ENCODE measurements at regions not wholly inside any gene's neighbourhood (a gene's known extent, or its start where the extent isn't known, plus 50 kb on each side); places are given as distances from the start of the nearest gene placed in this dataset.

GRCh38 chr16:87198328-87198832 lies 118.8 kb downstream of the C16orf95 start:
- Histone ChIP-seq H3K9me3 (ENCODE audit: control insufficient read depth, low read length) (no peaks in the 10 kb centered on the region), H3K4me3 (ENCODE audit: low read depth, low read length) (no peak overlapping the region), H3K4me1 (no peaks in the 10 kb centered on the region), H2AFZ (no peak overlapping the region), H3K79me2 (no peaks in the 10 kb centered on the region), H3K27me3 (ENCODE audit: control insufficient read depth, insufficient read depth, low read length) (no peaks in the 10 kb centered on the region), H3K9ac (no peak overlapping the region), H3K36me3 (ENCODE audit: control insufficient read depth, insufficient read depth, low read length) (no peaks in the 10 kb centered on the region), H3K27ac (no peak overlapping the region), H3K4me2 (ENCODE audit: low read length) (no peak overlapping the region)
- TF ChIP-seq, protein P1, sequence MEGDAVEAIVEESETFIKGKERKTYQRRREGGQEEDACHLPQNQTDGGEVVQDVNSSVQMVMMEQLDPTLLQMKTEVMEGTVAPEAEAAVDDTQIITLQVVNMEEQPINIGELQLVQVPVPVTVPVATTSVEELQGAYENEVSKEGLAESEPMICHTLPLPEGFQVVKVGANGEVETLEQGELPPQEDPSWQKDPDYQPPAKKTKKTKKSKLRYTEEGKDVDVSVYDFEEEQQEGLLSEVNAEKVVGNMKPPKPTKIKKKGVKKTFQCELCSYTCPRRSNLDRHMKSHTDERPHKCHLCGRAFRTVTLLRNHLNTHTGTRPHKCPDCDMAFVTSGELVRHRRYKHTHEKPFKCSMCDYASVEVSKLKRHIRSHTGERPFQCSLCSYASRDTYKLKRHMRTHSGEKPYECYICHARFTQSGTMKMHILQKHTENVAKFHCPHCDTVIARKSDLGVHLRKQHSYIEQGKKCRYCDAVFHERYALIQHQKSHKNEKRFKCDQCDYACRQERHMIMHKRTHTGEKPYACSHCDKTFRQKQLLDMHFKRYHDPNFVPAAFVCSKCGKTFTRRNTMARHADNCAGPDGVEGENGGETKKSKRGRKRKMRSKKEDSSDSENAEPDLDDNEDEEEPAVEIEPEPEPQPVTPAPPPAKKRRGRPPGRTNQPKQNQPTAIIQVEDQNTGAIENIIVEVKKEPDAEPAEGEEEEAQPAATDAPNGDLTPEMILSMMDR (IDR thresholded peaks at IDR 0.05): no peak

GRCh38 chr16:87198881-87199280 lies 118.3 kb downstream of the C16orf95 start:
- H3K9ac ChIP-seq: no peak overlapping the region
- no peak overlapping the region for H3K4me2 ChIP-seq (ENCODE audit: low read length)
- no peaks in the 10 kb centered on the region for H3K36me3 ChIP-seq (ENCODE audit: control insufficient read depth, insufficient read depth, low read length)
- no peaks in the 10 kb centered on the region for H3K79me2 ChIP-seq
- H3K4me1 ChIP-seq: no peaks in the 10 kb centered on the region
- no peak overlapping the region for H2AFZ ChIP-seq
- no peaks in the 10 kb centered on the region for H3K9me3 ChIP-seq (ENCODE audit: control insufficient read depth, low read length)
- no peak overlapping the region for H3K27ac ChIP-seq
- no peaks in the 10 kb centered on the region for H3K27me3 ChIP-seq (ENCODE audit: control insufficient read depth, insufficient read depth, low read length)
- H3K4me3 ChIP-seq (ENCODE audit: low read depth, low read length): no peak overlapping the region
- TF ChIP-seq, protein P1 (IDR thresholded peaks at IDR 0.05): no peak

DNA sequence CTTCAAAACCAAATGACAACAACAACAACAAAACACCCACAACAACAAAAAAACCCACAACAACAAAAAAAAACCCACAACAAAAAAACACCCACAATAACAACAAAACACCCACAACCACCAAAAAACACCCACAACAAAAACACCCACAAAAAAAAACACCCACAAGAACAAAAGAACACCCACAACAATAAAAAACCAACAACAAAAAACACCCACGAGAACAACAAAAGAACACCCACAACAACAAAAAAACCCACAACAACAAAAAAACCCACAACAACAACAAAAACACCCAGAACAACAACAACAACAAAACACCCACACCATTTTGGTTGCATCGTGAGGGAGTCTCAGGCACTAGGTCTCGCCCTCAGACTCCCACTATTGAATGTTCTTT lies 117.8 kb downstream of the C16orf95 start:
- Histone ChIP-seq H3K27me3 (ENCODE audit: control insufficient read depth, insufficient read depth, low read length) (no peaks in the 10 kb centered on the region), H3K4me1 (no peaks in the 10 kb centered on the region), H3K9me3 (ENCODE audit: control insufficient read depth, low read length) (no peaks in the 10 kb centered on the region), H3K79me2 (no peaks in the 10 kb centered on the region), H2AFZ (no peak overlapping the region), H3K36me3 (ENCODE audit: control insufficient read depth, insufficient read depth, low read length) (no peaks in the 10 kb centered on the region), H3K4me3 (ENCODE audit: low read depth, low read length) (no peak overlapping the region), H3K9ac (no peak overlapping the region), H3K27ac (no peak overlapping the region), H3K4me2 (ENCODE audit: low read length) (no peak overlapping the region)
- TF ChIP-seq, protein P1 (IDR thresholded peaks at IDR 0.05): no peak

DNA sequence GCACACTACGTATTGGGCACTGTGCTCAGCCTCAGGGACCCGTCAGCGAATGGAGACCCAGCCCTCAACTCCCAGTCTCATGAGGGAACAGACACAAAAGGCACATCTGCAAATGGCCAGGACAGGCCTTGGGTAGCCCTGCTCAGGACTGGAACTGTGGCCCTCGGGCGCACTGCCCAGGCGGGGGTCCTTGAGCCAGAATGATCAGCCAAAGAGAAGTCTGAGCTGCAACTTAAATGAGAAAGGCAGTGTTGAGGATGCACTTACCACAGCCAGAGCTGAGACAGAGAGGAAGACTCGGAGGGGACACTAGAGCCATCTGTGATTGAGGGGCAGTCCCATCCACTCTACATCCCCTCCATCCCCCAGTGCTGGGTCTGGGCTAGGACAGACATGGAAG lies 117.3 kb downstream of the C16orf95 start:
- Histone ChIP-seq H3K9ac (no peak overlapping the region), H3K36me3 (ENCODE audit: control insufficient read depth, insufficient read depth, low read length) (no peaks in the 10 kb centered on the region), H2AFZ (no peak overlapping the region), H3K9me3 (ENCODE audit: control insufficient read depth, low read length) (no peaks in the 10 kb centered on the region), H3K27ac (no peak overlapping the region), H3K79me2 (no peaks in the 10 kb centered on the region), H3K4me3 (ENCODE audit: low read depth, low read length) (no peak overlapping the region), H3K4me2 (ENCODE audit: low read length) (no peak overlapping the region), H3K4me1 (no peaks in the 10 kb centered on the region), H3K27me3 (ENCODE audit: control insufficient read depth, insufficient read depth, low read length) (no peaks in the 10 kb centered on the region)
- TF ChIP-seq, protein P1 (IDR thresholded peaks at IDR 0.05): no peak

- H2AFZ ChIP-seq: no peak overlapping the region
- no peak overlapping the region for H3K27ac ChIP-seq
Observed at GRCh38 chr16:87200637-87201036, 116.6 kb downstream of the C16orf95 start.

More at GRCh38 chr16:87200637-87201036, 116.6 kb downstream of the C16orf95 start:
- H3K9ac ChIP-seq: no peak overlapping the region
- H3K36me3 ChIP-seq (ENCODE audit: control insufficient read depth, insufficient read depth, low read length): no peaks in the 10 kb centered on the region
- no peak overlapping the region for H3K4me3 ChIP-seq (ENCODE audit: low read depth, low read length)
- H3K4me2 ChIP-seq (ENCODE audit: low read length): no peak overlapping the region
- no peaks in the 10 kb centered on the region for H3K9me3 ChIP-seq (ENCODE audit: control insufficient read depth, low read length)
- H3K27me3 ChIP-seq (ENCODE audit: control insufficient read depth, insufficient read depth, low read length): no peaks in the 10 kb centered on the region
- H3K79me2 ChIP-seq: no peaks in the 10 kb centered on the region
- TF ChIP-seq, protein P1 (IDR thresholded peaks at IDR 0.05): no peak
- no peaks in the 10 kb centered on the region for H3K4me1 ChIP-seq
